ENCODE measurements at regions not wholly inside any gene's neighbourhood (a gene's known extent, or its start where the extent isn't known, plus 50 kb on each side); places are given as distances from the start of the nearest gene placed in this dataset.
"Not testable (repeated sequence)": the region's sequence is repeated elsewhere in the genome, so short reads cannot be mapped to it uniquely, and the experiment has no call there.

DNA sequence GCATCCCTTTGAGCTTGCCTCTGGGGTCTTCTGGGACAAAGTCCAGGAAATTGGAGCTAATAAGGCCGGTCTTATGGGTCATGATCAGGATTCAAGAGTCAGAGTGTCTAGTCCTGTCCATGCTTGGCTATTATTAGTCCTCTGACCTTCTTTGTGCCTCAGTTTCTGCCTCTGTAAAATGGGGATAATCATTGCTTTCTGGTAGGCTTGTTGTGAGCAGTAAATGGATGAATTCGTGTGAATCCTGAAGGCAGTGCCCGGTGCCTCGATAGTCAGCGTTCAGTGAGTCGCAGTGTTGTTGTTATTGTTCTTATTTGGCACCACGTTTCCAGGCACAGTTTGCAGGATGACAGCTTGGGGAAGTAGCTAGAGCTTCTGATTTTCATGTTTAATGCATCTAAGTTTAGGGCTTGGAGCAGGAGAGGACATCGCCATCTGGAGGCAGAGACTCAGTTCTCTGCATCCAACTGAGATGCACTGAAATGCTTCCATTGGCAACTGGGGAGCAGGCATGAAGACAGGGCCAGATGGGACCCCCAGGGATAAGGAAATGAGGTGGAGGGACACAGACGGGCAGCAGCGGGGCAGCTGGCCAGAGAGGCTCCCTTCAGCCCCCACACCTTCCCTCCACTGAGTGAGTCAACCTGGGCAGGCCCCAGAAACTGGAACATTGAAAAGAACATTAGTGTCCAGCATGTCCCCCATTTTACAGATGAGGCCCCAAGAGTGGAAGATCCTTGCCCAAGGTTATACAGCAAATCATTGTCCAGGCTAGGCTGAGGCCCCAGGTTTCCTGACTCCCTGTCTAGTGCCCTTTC is 160.3 kb downstream of the PTPRU start:
- DNase-seq = peak; percentile 17

DNA sequence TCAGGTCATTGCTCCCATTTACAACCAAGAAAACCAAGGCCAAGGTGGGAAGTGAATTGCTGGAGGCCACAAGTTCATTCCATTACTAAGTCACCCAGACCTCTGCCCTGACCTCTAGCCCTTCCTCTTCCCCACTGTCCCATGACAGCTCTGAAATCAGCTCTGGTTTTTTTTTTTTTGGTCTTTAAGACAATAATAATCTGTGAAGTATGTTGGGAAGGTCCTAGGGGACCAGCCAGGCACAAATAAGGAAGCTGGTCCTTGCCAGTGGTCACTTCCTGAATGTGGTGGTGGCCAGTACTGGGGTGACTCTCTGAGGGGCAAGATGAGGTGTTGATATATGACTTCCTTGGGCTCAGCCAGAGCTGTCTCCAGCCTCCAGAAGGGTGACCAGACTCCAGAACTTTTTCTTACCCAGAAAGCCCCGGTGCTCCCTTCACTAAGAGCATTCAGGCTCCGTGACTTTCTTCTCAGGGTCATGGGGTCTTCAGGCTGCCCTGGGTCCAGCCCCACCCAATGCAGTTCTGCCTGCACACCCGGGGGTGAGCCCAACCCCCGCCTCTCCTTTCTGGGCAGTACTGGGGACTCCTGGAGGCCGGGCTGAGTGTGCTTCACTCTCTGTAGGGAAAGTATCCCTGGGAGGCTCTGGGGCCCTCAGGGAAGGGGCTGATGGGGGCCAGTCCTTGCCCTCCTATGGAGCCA is 159.6 kb downstream of the PTPRU start:
- peak; percentile 7 for DNase-seq

DNA sequence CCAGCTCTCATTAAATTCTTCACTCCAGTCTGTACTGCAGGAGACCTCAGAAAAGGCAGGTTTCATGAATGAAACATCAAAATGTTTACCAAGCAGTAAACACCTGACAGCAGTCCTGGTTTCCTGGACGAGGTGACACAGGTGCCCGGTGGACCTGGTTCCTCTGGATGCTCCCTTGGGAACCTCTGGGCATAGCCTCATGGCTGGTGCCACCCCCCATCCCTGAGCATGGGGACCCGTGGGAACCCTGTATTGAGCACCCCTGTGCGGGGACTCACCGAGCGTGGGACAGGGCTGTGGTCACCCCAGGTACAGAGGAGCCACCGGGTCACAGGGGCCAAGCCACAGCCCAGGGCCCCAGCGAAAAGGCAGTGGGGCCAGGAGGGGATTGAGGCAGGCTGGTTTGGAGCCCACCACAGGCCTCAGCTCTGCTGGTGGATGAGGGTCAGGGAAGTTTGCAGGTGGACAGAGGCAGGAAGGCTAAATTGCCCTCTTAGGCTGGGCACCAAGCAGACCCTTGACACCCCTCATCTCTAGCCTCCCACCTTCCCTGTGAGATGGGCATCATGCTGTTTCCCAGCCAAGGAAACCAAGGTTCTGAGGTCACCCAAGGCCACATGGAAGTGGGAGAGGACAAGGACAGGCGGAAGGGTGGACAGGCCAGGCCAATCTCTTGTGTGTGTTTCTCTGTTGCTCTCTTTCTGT is 158.4 kb downstream of the PTPRU start:
- no peak for DNase-seq

DNA sequence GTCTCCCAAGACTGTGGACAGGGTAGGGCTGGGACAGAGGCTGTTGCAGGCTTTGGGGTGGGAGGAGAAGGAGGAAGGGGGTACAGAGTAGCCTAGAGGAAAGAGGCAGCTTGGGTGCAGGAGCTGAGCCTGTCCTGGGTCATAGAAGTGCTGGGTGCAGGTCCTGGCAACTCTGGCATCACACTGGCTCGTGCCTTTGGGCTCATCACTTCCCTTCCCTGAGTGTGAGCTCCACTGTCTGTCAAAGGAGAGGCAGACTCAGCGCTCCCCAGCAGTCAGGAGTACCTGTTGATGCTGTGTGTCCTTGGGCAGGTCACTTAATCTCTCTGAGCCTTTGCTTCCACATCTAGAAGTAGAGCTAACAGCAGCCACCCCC is 157.1 kb downstream of the PTPRU start:
- DNase-seq = no peak

DNA sequence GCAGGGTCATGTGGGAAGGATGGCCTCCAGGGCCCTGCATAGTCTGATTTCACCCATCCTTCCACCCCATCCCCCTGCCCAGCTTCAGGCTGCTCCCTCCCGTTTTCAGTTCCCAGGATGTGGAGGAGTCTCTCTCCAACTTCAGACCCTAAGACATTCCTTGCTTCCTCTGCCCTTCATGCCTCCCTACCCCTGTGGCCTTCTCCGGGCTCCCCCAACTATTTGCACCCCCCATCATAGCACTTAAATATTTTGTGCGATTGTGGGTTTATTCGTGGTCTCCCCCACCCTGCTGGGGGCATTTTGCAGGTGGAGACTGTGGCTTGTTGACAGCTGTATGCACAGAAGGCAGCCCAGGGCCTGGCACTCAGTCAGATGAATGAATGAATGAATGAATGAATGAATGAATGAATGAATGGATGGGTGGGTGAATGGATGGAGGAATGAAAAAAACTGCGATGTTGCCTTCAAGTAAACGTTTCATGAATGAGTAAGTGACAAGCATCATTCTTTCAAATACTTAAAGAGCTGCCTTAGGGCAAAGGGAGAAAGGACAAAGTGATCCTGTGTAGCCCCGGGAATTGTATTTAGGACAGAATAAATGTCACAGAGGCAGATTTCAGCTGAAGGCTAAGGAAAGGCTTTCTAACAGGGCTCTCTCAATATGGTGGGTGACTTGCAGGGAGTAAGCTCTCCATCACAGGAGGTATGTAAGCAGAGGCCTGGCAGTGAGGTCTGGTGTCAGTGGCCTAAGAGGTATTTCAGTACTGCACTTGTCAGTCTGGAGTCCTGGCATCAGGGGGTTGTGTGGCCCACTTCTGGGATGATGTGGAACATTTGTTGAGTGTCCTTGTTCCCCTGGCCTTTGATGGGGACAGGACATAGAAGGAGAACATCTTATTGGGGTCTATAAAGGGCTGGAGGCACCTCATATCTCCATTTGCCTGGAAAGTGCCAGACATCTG is 156.4 kb downstream of the PTPRU start:
- no peak for DNase-seq

DNA sequence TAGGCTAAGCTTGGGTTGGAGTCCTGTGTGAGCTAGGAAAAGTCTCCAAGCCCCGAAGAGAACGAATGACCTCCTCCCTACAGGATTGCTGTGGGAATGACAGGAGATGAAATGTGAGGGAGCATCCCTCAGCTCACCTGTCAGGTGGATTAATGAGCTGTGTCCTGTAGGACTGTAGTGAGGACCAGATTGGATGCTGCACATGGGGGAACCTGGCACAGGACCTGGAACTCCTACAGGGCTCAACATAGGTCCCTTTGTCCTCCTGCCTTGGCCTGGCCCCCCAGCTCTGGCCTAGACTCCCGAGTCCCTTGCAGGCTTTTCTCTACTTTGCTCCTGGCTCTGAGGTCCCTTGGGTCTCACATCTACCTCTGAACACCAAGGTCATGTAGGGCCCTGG is 155.7 kb downstream of the PTPRU start:
- no peak for DNase-seq

DNA sequence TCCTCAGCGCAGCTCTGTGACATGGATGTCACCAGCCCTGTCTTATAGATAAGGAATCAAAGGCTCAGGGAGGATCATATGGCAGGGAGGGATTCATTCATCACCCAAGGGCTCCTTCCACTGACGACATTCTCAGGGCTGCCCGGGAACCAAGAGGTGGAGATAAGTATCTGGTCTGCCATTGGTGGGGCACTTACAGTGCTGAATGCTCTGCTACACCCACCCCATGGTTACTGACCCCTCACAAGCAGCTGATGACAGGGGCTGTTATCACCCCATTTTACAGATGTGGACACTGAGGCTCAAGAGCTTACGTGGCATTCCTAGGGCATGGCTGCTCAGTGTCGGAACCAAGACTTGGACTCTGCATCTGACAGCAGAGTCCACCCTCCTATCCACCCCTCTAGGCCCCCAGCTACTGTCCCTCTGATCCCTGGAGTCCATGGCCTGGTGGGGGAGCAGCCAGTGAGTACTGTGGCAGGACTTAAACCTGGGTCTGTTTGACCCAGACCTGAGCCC is 155.1 kb downstream of the PTPRU start:
- no peak for DNase-seq

DNA sequence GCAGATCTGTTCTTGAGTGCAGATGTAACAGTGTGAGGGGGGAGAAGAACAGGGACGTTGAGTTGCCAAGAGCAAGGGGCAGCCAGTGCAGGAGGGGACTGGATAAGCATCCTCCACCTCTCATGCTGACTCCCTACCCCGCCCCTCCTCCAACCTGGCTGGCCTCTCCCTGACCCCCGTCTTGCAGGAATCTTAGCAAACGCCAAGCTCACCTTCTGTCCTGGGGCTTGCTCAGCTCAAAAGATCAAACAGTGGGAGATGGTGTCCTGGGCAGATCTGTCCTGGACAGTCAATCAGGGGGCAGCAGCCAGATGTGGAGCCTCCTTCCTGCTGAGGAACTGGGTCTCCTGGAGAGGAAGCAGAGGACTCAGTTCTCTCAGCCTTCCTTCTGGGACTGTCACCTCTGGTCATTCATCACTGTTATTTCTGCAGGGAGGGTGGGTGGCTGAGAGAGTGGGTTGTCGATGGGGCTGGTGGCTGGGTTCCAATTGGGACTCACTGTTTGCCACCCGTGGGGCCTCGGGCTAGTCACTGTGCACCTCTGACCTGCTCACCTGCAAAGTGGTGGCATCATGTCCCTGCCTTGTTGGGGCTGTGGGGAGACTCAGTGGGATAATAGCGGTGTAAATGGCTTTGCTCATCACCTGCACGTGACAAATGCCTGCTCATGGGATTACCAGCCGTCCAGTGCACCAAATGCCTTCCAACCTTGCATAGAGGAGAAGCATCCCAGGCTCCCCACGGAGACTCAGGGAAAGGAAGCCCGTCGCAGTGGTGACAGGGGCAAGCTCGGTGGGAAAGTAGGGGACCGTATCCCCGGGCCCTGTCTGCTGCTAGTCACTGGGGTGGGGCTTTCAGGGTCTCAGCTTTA is 154.4 kb downstream of the PTPRU start:
- no peak for DNase-seq

DNA sequence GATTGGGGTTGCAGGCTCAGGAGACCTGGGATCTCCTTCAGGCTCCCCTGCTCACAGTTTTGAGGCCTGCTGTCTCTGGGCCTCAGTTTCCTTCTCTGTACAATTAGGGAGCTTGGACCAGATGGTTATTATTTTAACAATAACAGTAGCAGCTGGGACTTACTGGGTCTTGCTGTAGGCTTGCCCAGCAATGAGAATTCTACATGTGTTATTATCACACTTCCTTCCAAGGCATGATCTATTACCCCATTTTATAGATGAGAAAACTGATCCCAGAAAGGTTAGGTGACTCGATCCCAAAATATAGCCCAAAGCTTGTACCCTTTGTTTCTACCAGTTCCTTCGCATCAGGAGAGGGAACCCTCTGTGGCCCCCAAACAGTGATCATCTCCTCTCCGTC is 153.8 kb downstream of the PTPRU start:
- no peak for DNase-seq

DNA sequence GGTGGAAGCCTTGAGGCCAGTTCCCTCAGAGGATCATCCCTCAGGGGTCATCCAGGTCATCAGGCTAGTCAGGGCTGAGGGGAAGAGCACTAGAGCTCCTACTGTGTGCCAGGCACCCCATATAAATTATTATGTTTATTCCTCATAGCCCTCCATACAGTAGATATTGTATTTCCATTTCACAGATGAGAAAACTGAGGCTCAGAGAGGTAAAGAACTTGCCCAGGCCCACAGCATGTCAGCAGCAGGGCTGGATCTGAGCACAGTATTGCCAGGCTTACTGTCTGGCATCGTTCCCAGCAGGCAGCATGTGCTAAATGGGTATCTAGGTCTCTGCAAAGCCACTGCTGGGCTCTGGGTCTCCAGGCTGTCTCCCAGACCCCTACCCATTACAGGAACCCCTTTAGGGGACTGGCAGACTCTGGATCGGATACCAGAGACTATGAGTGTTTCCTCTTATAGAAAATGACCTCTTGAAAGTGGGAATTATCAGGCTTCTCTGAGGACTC is 153.3 kb downstream of the PTPRU start:
- DNase-seq = no peak

DNA sequence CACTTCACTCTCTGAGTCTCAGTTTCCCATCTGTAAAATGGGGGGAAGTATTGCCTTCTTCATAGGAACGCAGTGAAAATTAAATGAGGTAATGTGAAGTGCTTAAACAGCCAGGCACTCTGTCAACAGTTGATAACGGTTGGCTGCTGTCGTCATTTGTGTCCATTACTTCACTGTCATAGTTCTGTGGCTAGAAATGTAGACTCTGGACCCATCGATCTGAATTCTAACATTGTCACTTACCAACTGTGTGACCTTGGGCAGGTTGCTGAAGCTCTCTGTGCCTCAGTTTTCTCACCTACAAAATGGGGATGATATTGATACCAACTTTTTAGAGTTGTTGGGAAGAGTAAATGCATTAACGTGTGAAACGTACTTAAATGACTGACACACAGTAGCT is 152.6 kb downstream of the PTPRU start:
- no peak for DNase-seq

DNA sequence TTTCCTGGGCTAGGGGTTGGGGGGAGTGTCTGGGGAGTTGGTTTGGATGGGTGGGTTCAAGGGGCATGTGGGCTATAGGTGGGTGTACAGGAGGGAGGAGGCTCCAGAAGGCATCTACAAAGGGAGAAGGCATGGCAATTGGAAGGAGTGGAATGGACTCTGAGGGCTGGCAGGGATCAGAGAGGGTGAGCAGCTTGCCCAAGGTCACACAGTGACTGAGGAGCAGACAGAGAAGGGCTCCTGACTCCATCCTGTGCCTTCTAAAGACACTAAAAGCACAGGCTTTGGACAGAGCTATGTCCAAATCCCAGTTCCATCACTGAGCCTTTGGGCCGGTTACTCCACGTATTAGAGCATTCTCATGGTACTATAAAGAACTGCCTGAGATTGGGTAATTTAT is 151.8 kb downstream of the PTPRU start:
- no peak for DNase-seq

DNA sequence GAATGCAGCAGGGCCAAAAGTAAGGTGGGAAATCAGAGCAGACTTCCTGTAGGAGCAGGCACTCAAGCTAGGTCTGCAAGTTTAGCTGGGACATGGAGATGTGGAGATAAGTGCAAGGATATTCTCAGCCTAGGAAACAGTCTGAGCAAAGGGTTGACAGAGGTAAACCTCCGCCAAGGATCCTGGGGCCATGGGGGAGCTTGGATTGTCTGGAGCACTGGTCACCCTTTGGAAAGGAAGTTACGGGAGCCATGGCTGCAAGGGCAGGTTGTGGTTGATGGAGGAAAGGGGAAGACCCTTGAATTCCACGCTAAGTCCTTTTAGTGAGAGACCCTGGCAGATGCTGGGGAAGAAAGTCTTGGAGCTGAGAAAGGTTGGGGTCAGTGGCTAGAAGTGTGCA is 150.9 kb downstream of the PTPRU start:
- DNase-seq = no peak

DNA sequence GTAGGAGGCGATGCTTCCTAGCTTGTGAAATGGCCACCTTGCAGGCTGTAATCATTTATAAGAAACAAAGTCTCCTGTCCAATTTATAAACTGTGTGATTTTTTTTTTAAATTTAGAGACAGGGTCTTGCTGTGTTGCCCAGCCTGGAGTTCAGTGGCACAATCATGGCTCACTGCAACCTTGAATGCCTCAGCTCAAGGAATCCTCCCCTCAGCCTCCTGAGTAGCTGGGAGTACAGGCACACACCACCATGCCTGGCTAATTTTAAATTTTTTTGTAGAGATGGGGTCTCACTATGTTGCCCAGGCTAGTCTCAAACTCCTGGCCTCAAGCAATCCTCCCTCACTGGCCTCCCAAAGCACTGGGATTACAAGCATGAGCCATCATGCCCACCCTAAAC is 150.1 kb downstream of the PTPRU start:
- DNase-seq = not testable (repeated sequence)

DNA sequence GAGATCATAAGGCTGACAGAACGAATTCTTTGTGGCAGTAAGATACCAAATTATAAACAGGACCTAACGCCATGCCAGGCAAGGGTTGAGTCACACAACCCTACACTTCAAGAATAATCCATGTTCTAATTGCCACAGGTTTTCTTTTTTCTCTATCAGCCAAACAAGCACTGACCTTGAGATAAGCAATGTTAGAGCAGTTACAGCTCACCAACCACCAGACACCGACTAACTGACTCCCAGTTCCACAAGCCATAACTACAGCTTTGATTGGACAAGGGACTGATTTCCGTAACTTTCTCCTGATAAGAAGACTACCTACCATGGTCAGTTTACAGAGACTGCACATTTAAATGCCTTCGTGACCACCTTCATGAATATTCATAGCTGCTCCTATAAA is 149.6 kb downstream of the PTPRU start:
- no peak for DNase-seq

DNA sequence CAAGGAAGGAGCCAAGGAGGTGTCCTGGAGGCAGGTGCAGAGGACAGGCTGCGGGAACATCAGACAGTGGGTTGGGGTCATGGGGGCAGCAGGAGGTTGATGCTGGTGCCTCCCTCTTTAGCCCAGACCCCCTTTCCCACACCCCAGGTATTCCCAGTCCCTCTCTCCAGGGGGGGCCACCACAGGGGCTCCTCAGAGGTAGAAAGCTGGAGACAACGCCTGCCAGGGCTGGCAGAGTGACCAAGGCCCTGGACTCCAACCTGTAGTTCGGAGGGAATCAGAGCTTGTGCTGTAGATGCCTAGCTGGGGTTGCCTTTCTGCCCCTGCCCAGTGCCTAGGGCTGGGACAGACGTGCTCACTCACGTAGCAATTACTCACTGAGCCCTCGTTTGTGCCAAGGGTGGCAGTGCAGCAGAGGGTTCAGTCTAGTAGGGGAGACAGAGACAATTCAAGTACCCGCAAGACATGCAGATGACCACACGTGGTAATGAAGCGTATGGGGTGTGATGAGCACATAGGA is 148.2 kb downstream of the PTPRU start:
- no peak for DNase-seq

DNA sequence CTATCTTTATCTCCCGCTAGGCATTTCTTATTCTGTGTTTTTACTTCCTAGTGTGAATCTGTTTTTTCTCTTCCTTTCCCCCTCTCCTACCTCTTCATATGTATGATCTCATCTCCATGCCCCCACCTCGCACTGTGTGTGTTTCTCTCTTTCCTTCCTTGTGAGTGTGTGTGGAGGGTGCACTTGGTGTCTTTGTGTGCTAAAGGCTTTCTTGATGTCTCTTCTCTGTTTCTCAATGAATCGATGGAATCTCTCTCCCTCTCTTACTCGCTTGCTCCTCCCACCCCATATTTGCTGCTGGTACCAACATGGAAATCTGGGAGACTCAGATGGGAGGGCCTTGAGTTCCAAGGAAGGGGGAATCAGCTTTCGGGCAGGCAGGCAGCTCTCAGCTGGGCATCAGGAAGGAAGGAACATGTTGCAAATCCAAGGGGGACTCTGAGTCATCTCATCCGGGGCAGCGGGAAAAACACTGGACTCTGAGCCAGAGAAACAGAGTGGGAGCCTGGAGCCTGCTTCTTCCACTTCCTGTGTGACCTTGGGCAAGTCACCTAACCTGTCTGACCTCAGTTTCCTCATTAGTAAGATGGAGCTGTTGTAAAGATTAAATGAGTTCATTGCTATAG is 147.5 kb downstream of the PTPRU start:
- DNase-seq = peak; percentile 56

DNA sequence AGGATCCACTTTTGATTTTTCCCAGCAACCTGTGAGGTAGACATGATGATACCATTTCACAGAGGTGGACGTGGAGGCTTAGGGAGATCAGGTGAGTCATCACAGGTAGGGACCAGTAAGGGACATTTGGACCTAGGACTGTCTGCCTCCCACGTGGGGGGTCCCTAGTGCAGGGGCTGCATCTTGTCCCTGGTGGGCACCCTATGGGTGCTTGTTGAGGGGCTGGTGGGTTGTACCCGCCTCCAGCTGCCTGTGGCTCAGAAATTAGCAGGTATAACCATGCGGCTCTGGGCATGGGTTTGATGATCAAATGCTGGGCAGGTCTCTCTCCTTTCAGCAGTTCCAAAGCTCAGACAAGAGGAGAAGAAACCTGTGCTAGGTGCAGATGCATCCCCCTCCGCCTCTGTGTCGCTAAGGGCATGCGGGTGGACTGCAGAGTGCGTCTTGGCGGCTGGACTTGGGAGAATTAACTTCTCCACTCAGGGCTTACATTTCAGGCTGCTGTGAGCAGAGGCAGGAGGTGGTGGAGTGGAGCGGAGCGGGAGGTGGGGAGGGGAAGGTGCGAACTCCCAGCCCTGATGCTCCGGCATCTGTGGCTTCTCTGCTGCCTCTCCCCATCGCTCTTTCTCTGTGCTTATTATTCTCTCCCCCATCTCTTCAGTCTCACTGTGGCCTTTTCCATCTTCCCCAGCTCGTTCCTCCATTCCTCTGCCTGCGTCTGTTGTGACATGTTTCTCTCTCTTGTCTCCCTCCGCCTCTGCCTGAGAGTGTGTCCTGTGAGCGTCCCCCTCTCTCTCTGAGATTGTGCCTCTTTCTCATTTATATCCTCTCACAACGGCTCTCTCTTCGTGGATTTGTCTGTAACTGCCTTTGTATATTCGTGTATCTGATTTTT is 146.8 kb downstream of the PTPRU start:
- no peak for DNase-seq

DNA sequence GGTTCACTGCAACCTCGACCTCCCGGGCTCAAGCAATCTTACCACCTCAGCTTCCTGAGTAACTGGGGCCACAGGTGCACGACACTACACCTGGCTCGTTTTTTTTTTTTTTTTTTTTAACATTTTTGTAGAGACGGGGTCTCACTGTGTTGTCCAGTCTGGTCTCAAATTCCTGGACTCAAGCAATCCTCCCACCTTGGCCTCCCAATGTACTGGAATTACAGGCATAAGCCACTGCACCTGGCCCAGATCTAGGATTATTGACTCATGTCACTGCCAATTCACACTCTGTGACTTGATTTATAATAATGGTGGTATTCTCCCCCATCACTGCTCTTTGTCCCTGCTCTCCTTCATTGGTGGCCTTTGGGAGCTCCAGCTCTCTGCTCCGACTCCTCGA is 145.1 kb downstream of the PTPRU start:
- no peak for DNase-seq
